MM.1S (cell line): ENCODE measurements at regions not wholly inside any gene's neighbourhood (a gene's known extent, or its start where the extent isn't known, plus 50 kb on each side); places are given as distances from the start of the nearest gene placed in this dataset.

Experiments
- DNase-seq: peaks from one replicate; pipeline ENCODE4 v3.0.0-alpha.2; 2015
- H2AFZ ChIP-seq: fragments of 300-600 bp; sonication (generic); 2 replicates; pipeline ENCODE4 v1.6.0; 2016; ENCODE audit warnings: antibody characterized with exemption, low read length
- H3F3A ChIP-seq: fragments of 300-600 bp; sonication (generic); 2 replicates; pipeline ENCODE4 v1.6.1; 2016; ENCODE audit warnings: mild to moderate bottlenecking, antibody characterized with exemption, low read length, moderate library complexity, mixed read lengths; ENCODE audit not compliant: insufficient read depth
- H3K27ac ChIP-seq: fragments of 300-600 bp; sonication (generic); 2 replicates; pipeline ENCODE4 v1.5.1; 2016; ENCODE audit warnings: mild to moderate bottlenecking, low read length
- H3K27me3 ChIP-seq: fragments of 300-600 bp; sonication (generic); replicated peaks from 2 replicates; pipeline ENCODE4 v1.6.0; 2016; ENCODE audit warnings: low read length; ENCODE audit not compliant: insufficient read depth
- H3K36me3 ChIP-seq: fragments of 300-600 bp; sonication (generic); replicated peaks from 2 replicates; pipeline ENCODE4 v1.6.1; 2016; ENCODE audit warnings: mild to moderate bottlenecking, low read length, mixed read lengths; ENCODE audit not compliant: insufficient read depth
- H3K4me1 ChIP-seq: fragments of 300-600 bp; sonication (generic); 2 replicates; pipeline ENCODE4 v1.6.1; 2016; ENCODE audit warnings: low read length, mixed read lengths
- H3K4me2 ChIP-seq: fragments of 300-600 bp; sonication (generic); 2 replicates; pipeline ENCODE4 v1.6.0; 2016; ENCODE audit warnings: low read depth, low read length
- H3K4me3 ChIP-seq: fragments of 300-600 bp; sonication (generic); 2 replicates; pipeline ENCODE4 v1.5.1; 2016; ENCODE audit warnings: low read length, mixed read lengths
- H3K79me2 ChIP-seq: fragments of 300-600 bp; sonication (generic); 2 replicates; pipeline ENCODE4 v1.6.1; 2016; ENCODE audit warnings: mixed run types, low read length, mixed read lengths
- H3K9ac ChIP-seq: fragments of 300-600 bp; sonication (generic); 2 replicates; pipeline ENCODE4 v1.6.1; 2016; ENCODE audit warnings: low read length, mixed read lengths
- H3K9me2 ChIP-seq: fragments of 300-600 bp; sonication (generic); replicated peaks from 2 replicates; pipeline ENCODE4 v1.6.1; 2016; ENCODE audit warnings: mild to moderate bottlenecking, low read length, mixed read lengths; ENCODE audit not compliant: insufficient read depth
- H3K9me3 ChIP-seq: fragments of 300-600 bp; sonication (generic); replicated peaks from 2 replicates; pipeline ENCODE4 v1.6.1; 2016; ENCODE audit warnings: mild to moderate bottlenecking, low read length, mixed read lengths; ENCODE audit not compliant: insufficient read depth
- H4K20me1 ChIP-seq: fragments of 300-600 bp; sonication (generic); 2 replicates; pipeline ENCODE4 v1.6.1; 2016; ENCODE audit warnings: mild to moderate bottlenecking, low read length, moderate library complexity, mixed read lengths; ENCODE audit not compliant: insufficient read depth
- CTCF ChIP-seq: fragments of 300-600 bp; sonication (generic); IDR thresholded peaks from 2 replicates; pipeline ENCODE4 v1.5.1; 2016; ENCODE audit warnings: antibody characterized with exemption, low read length, mixed read lengths
- EZH2 ChIP-seq: fragments of 300-600 bp; sonication (generic); optimal IDR thresholded peaks from 2 replicates; pipeline ENCODE3; 2017; ENCODE audit warnings: low read depth, mild to moderate bottlenecking, antibody characterized with exemption, low read length, mixed read lengths
- EZH2phosphoT487 ChIP-seq: fragments of 300-600 bp; sonication (generic); IDR thresholded peaks from 2 replicates; pipeline ENCODE4 v1.6.1; 2018; ENCODE audit warnings: antibody characterized with exemption, low read length

DNA sequence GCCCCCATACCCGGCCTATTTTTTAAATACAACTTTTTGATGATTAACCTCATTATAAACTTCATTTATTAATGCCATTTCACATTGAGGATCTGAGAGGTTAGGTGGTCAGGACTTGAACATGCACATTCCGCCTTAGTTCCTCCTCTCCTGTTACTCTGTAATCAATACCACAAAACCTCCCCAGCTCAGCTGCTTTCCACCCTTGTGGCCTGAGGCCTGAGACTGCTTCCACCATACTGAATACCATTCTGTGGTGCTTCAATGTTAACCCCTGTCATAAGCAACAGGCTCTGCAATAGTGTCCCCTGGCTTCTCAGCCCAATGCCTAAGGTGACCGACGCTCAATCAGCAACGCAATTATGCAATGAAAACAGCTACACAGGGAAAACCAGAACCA is 405.4 kb downstream of the ETS1 start:
- no peaks in the 10 kb centered on the region for H3K79me2 ChIP-seq
- no peaks in the 10 kb centered on the region for H3K9me3 ChIP-seq
- no peak overlapping the region for H3K4me3 ChIP-seq
- no peak overlapping the region for H3K4me2 ChIP-seq
- H3K36me3 ChIP-seq: no peaks in the 10 kb centered on the region
- H2AFZ ChIP-seq: no peak overlapping the region
- H3K27ac ChIP-seq: no peak overlapping the region
- no peaks in the 10 kb centered on the region for H3K27me3 ChIP-seq
- no peak for DNase-seq
- no peaks in the 10 kb centered on the region for H3K4me1 ChIP-seq
- H3F3A ChIP-seq: no peaks in the 10 kb centered on the region
- no peaks in the 10 kb centered on the region for H4K20me1 ChIP-seq
- TF ChIP-seq EZH2: no peak
- H3K9me2 ChIP-seq: no peaks in the 10 kb centered on the region
- no peak overlapping the region for H3K9ac ChIP-seq

DNA sequence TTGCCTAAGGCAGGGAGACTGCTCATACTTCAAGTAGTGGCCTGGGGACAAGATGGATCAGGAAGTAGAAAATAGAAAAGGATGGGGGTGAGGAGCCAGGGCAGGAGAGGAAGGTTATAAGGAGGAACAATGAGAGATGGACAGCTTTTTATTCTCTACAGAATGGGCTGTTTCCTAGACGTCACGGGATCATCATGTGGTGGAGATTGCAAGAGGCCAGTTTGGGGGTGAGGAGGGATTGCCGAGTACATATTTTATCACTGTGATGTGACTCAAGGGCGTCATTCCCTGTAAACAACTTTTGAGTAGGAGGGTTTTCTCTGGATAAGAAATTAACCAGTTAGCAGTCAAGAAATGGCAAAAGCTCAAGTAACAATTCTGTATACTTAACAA is 406.3 kb downstream of the ETS1 start:
- H4K20me1 ChIP-seq: no peaks in the 10 kb centered on the region
- H2AFZ ChIP-seq: no peak overlapping the region
- H3K27ac ChIP-seq: no peak overlapping the region
- no peaks in the 10 kb centered on the region for H3K9me3 ChIP-seq
- H3K79me2 ChIP-seq: no peaks in the 10 kb centered on the region
- TF ChIP-seq EZH2: no peak
- TF ChIP-seq CTCF: no peak
- no peak for TF ChIP-seq EZH2phosphoT487
- H3K4me2 ChIP-seq: no peak overlapping the region
- H3K9me2 ChIP-seq: no peaks in the 10 kb centered on the region
- DNase-seq: no peak
- no peaks in the 10 kb centered on the region for H3K4me1 ChIP-seq
- H3K36me3 ChIP-seq: no peaks in the 10 kb centered on the region
- H3F3A ChIP-seq: no peaks in the 10 kb centered on the region
- no peak overlapping the region for H3K9ac ChIP-seq
- no peak overlapping the region for H3K4me3 ChIP-seq
- H3K27me3 ChIP-seq: no peaks in the 10 kb centered on the region

GRCh38 chr11:128180441-128181087 is 406.8 kb downstream of the ETS1 start:
- no peak for DNase-seq
- no peaks in the 10 kb centered on the region for H4K20me1 ChIP-seq
- no peaks in the 10 kb centered on the region for H3K27me3 ChIP-seq
- H3K79me2 ChIP-seq: no peaks in the 10 kb centered on the region
- H3K9ac ChIP-seq: no peak overlapping the region
- no peaks in the 10 kb centered on the region for H3K4me1 ChIP-seq
- no peak overlapping the region for H2AFZ ChIP-seq
- no peak for TF ChIP-seq EZH2phosphoT487
- no peak for TF ChIP-seq EZH2
- TF ChIP-seq CTCF: no peak
- no peaks in the 10 kb centered on the region for H3F3A ChIP-seq
- H3K9me2 ChIP-seq: no peaks in the 10 kb centered on the region
- no peak overlapping the region for H3K4me2 ChIP-seq
- H3K36me3 ChIP-seq: no peaks in the 10 kb centered on the region
- H3K27ac ChIP-seq: no peak overlapping the region
- no peaks in the 10 kb centered on the region for H3K9me3 ChIP-seq
- no peak overlapping the region for H3K4me3 ChIP-seq

DNA sequence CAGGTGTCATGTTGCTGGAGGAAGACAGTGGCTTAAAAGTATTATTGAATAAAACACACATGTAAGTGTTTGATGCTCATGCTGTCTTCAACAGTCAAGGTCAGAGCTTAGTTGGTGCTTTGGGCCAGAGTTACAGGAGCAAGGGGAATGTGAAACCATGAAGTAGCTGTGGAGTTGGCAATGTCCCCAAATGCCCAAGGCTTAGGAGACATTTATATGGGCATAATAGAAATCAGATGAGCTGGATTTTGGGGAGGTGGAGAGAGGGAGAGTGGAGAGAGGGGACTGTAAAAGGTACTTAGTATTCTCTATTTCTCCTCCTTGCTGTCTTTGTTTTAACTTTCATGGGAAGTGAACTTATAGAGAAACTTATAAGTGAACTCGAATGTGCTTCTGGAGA is 407.8 kb downstream of the ETS1 start:
- Histone ChIP-seq H3K4me2 (no peak overlapping the region), H3K4me3 (no peak overlapping the region), H2AFZ (no peak overlapping the region), H4K20me1 (no peaks in the 10 kb centered on the region), H3F3A (no peaks in the 10 kb centered on the region), H3K4me1 (no peaks in the 10 kb centered on the region), H3K27ac (no peak overlapping the region), H3K79me2 (no peaks in the 10 kb centered on the region), H3K36me3 (no peaks in the 10 kb centered on the region), H3K9me2 (no peaks in the 10 kb centered on the region), H3K27me3 (no peaks in the 10 kb centered on the region), H3K9ac (no peak overlapping the region), H3K9me3 (no peaks in the 10 kb centered on the region)
- DNase-seq: no peak
- TF ChIP-seq CTCF (no peak), EZH2 (no peak), EZH2phosphoT487 (no peak)
